Duodenal mucosa (tissue), 2 donors: ENCODE measurements at regions not wholly inside any gene's neighbourhood (a gene's known extent, or its start where the extent isn't known, plus 50 kb on each side); places are given as distances from the start of the nearest gene placed in this dataset.

ENCODE experiments used
- H3K27ac ChIP-seq: one replicate; pipeline ENCODE4 v1.7.0; 2013; ENCODE audit warnings: low read depth, low read length
- H3K27me3 ChIP-seq, 2 donors: one replicate each; pipeline ENCODE4 v1.7.0; 2013; ENCODE audit warnings: low read length in 2 of 2, control low read depth in 1 of 2; ENCODE audit not compliant: insufficient read depth in 2 of 2, control insufficient read depth in 1 of 2
- H3K36me3 ChIP-seq, 2 donors: one replicate each; pipeline ENCODE4 v1.7.0; 2013; ENCODE audit warnings: low read length in 2 of 2, control low read depth in 1 of 2; ENCODE audit not compliant: insufficient read depth in 2 of 2, control insufficient read depth in 1 of 2
- H3K4me1 ChIP-seq, 2 donors: one replicate each; pipeline ENCODE4 v1.7.0; 2013; ENCODE audit warnings: low read length in 2 of 2, control low read depth in 1 of 2; ENCODE audit not compliant: insufficient read depth in 2 of 2, control insufficient read depth in 1 of 2
- H3K4me3 ChIP-seq, 2 donors: one replicate each; pipeline ENCODE4 v1.7.0; 2013; ENCODE audit warnings: low read length in 2 of 2, low read depth in 1 of 2
- H3K9ac ChIP-seq, 2 donors: one replicate each; pipeline ENCODE4 v1.7.0; 2013; ENCODE audit warnings: low read length in 2 of 2, low read depth in 1 of 2
- H3K9me3 ChIP-seq, 2 donors: one replicate each; pipeline ENCODE4 v1.7.0; 2013; ENCODE audit warnings: low read length in 2 of 2, control low read depth in 1 of 2; ENCODE audit not compliant: control insufficient read depth in 1 of 2

DNA sequence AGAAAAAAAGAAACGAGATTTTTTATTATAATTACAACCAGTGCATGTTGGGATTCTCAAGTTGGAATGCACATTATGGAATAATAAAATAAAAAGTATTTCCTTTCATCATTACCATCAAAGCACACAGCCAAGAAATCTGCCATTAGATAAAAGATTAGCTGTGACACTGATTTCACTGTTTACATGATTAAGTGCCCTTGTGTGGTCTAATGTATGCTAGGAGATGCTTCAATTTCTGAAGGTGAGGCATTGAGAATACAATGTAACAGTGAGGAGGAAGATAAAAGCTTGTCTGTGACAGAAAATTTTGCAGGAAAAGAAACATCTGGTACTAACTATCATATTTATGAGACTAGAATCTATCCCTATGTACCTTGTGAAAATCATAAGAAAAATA lies 409.7 kb upstream of the PRMT6 start:
- Histone ChIP-seq H3K9ac (no peak overlapping the region), H3K9me3 (no peaks in the 10 kb centered on the region), H3K27ac (no peak overlapping the region), H3K4me3 (no peak overlapping the region), H3K36me3 (no peaks in the 10 kb centered on the region), H3K4me1 (no peaks in the 10 kb centered on the region), H3K27me3 (no peaks in the 10 kb centered on the region)

DNA sequence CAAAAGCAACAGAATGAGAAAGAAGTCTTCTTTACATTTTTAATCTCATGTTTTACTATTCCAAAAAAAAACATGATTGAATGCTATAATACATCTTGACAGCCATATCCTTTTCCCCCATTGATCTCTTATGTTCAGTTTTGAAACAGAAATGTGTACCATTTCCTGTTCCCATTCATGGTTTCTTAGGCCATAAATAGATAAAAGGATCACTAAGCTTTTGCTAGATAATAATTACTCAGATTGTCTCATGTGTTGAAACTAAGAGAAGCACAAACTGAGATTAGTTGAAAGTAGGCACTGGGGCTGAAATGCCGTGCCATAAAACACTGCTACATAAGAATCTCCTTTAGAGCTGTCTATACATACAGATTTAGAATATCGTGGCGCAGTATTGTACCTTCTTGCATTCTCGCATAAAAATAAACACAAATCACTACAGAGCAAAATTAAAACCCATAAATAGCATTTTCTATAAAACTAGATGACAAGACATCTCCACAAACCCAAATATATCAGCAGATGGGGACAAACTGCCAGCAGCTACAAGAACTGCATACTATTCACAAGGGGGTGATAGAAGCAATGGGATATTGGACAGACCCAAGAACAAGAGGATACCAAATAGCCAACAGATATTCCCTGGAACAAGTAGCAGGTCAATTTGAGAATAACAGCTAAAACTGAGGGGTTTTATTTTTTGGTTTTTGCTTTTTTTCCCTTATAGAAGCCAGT lies 405.3 kb upstream of the PRMT6 start:
- Histone ChIP-seq H3K27me3 (no peaks in the 10 kb centered on the region), H3K9me3 (peaks cover 0 to 2% of the 10 kb centered on the region in 2 donors), H3K4me3 (no peak overlapping the region), H3K27ac (no peak overlapping the region), H3K36me3 (no peaks in the 10 kb centered on the region), H3K4me1 (no peaks in the 10 kb centered on the region), H3K9ac (no peak overlapping the region)

DNA sequence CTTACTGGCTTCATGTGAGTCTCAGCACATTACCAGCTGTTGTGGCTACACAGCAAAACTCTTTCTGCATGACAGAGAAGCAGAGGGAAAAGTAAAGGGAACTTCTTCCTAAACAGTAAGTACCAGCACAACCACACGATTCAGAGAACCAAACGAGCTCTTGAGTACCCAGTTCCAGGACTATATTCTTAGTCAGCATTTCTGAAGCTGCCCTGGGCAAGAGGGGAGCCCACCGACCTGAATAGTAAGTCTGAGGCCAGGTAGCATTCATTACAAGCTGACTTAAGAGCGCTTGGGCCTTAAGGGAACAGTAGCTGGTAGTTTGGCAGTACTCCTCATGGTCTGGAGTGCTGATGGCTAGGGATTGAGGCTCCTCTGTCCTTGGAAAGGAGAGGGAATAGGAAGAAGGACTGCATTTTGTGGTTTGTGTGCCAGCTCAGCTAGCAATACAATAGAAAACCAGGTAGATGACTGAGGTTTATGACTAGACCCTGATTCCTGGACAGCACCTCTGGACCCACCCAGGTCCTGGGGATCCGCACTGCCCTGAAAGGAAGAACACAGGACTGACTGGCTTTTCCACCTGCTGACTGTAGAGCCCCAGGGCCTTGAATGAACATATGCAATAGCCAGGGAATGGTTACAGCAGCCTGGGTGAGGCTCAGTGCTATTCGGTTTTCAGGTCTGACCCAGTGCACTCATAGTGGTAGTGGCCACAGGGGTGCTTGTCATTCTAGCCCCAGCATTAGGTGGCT lies 396.8 kb upstream of the PRMT6 start:
- peaks cover 6 to 8% of the 10 kb centered on the region in 2 donors for H3K9me3 ChIP-seq
- H3K27ac ChIP-seq: no peak overlapping the region
- no peak overlapping the region for H3K9ac ChIP-seq
- no peaks in the 10 kb centered on the region for H3K36me3 ChIP-seq
- no peaks in the 10 kb centered on the region for H3K27me3 ChIP-seq
- no peaks in the 10 kb centered on the region for H3K4me1 ChIP-seq
- H3K4me3 ChIP-seq: no peak overlapping the region

DNA sequence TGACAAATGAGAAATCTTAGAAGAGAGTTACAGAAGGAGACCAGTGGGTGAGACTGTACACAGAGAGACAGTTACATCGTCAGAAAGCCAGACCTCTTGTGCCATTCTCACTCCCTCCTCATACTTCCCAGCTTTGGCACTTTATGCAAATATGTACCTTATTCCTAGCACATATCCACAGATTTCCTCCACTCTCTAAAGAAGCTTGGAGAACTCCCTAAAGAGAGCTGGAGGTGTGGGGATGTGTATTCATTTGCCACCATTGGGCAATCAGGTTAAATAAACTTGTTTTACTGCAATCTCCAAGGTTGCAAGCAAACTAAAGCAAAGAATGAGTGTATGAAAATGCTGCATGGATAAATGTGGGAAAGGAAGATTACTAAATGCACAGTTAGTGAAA lies 380.9 kb upstream of the PRMT6 start:
- Histone ChIP-seq H3K36me3 (no peaks in the 10 kb centered on the region), H3K9ac (no peak overlapping the region), H3K27me3 (no peaks in the 10 kb centered on the region)

DNA sequence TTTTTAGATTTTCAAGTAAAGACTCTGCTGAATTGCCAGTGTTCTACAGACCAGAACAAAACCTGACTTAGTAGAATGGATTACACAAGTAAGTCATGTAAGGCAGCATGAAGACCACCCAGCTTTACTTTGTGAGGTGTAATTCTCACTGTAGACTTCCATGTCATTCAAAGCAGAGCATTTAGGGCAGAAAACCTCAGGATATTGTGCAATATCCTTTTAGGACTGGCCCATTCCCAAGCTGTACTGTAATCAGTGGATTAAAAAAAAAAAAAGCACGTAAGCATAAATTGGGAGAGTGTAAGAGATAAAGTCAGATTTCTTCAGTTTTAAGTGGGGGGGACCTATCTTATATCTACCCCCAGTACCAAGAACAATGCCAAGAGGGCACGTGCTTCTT lies 380.5 kb upstream of the PRMT6 start:
- no peaks in the 10 kb centered on the region for H3K36me3 ChIP-seq
- no peaks in the 10 kb centered on the region for H3K9me3 ChIP-seq
- no peak overlapping the region for H3K9ac ChIP-seq
- H3K27ac ChIP-seq: no peak overlapping the region
- no peak overlapping the region for H3K4me3 ChIP-seq
- H3K27me3 ChIP-seq: no peaks in the 10 kb centered on the region
- H3K4me1 ChIP-seq: no peaks in the 10 kb centered on the region

More for the DNA sequence above, 380.9 kb upstream of the PRMT6 start:
- no peak overlapping the region for H3K27ac ChIP-seq
- no peaks in the 10 kb centered on the region for H3K4me1 ChIP-seq
- H3K4me3 ChIP-seq: no peak overlapping the region
- no peaks in the 10 kb centered on the region for H3K9me3 ChIP-seq

DNA sequence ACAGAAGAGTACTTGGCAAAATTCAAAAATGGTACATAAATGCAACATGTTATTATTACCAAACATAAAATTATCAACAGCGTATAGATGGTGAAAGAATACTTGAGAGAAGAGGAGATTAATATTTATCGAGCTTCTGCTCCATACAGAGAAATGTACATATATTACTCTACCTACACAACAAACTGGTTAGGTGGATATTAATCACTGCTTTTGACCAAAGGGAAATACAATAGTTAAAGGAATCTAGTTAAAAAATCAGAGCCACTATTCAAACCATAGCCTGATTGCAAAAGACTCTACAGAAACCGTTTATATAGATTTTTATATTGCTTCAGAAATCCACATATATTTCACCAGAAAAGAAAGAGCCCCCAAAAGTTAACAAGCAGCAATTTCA lies 379.3 kb upstream of the PRMT6 start:
- H3K36me3 ChIP-seq: no peaks in the 10 kb centered on the region
- H3K27ac ChIP-seq: no peak overlapping the region
- H3K9me3 ChIP-seq: no peaks in the 10 kb centered on the region
- H3K4me1 ChIP-seq: no peaks in the 10 kb centered on the region
- H3K9ac ChIP-seq: no peak overlapping the region
- no peaks in the 10 kb centered on the region for H3K27me3 ChIP-seq
- no peak overlapping the region for H3K4me3 ChIP-seq

DNA sequence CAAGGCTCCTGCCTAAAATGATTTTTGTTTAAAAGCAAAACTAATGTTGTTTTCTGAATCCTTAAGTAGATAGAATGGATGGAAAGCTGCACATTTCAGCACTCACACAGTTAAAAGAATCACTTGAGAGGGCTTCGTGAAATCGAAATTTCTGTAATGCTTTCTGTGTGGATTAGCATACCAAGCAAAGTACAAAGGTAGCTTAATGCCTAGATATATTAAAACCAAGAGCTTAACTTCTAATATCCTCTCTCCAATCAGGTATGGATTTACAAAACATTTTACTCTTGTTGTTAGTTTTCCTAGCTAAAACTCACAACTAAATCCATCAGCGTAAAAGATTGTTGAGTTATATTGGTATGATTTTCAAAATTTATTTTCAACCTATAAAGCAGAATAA lies 378.8 kb upstream of the PRMT6 start:
- H3K36me3 ChIP-seq: no peaks in the 10 kb centered on the region
- no peak overlapping the region for H3K4me3 ChIP-seq
- H3K4me1 ChIP-seq: no peaks in the 10 kb centered on the region
- H3K9me3 ChIP-seq: no peaks in the 10 kb centered on the region
- H3K27ac ChIP-seq: no peak overlapping the region
- no peak overlapping the region for H3K9ac ChIP-seq
- no peaks in the 10 kb centered on the region for H3K27me3 ChIP-seq

DNA sequence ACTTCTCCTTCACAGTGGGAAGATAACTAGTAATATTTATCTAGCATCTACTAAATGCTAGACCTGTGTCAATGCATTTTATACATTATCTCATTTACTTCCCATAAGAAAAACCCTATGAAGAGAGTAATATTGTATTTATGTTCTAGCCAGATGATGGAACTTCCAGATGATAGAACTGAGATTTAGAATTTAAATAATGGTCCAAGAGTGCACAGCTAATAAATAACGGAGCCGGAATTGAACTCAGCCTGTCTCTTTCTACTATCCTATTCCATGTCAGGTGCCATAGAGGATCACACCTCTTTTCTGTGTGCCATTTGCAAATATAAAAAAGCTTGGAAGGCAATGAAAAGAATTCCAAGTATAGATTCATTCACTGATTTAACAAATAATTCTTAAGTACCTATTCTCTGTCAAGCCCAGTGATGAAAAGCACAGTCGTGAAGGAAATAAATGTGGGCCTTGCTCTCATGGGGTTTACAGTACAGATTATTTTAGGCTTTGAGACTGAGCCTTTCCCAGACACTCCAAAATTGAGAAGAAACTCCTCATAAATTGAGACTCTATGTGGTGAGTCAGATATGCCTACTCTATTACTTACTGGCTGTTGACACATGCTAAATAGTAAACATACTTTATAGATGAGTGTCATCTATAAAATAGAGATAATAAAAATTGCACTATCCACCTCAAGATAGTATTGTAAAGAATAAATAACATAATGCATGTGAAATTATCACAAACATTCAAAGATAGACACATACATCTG lies 378.0 kb upstream of the PRMT6 start:
- Histone ChIP-seq H3K27me3 (no peaks in the 10 kb centered on the region), H3K9me3 (no peaks in the 10 kb centered on the region), H3K4me1 (no peaks in the 10 kb centered on the region), H3K36me3 (no peaks in the 10 kb centered on the region), H3K27ac (no peak overlapping the region), H3K9ac (no peak overlapping the region), H3K4me3 (no peak overlapping the region)

DNA sequence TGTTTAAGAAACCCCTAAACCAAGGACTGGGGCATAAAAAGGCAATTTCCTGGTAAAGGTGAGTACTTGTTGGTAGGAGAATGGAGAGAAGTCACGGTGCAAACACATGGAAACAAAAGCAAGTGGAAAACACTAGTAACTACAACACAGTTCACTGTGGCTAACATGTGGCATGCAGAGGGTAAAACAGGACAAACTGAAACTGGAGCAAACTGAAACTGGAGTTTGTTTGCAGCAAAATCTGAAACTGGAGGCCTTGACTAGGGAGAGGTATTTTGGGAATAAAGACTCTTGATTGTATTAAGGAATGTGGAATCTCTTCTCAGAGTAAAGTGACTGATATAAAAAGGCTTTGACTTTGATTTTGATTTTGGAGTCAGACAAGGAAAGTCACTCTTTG lies 376.3 kb upstream of the PRMT6 start:
- H3K27me3 ChIP-seq: no peaks in the 10 kb centered on the region
- no peaks in the 10 kb centered on the region for H3K36me3 ChIP-seq
- H3K4me3 ChIP-seq: no peak overlapping the region

DNA sequence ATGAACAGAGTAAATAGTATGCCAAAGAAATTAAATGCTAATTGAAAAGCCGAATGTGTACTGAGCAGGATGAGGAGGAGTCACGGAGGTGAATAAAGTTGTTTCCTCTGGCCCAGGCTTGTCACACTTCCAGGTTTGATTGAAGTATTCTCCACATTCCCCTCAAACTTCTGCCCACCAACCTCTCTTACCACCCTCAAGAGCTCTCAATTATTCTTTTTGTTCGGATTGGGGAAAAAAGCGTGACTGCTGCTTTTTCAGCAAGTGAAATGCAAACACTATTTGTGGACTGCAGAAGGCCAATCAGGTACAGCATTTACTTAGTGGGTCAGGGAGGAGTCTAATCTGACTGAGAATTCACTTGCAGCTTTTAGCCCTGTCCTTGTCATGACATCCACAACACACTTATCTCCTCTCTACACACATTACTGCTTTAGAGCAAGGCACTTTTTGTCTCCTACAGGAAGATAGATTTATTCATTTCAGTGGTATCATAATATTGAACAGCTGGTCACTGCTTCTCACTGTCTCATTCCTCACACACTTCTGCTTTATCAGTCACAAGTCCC lies 375.6 kb upstream of the PRMT6 start:
- no peak overlapping the region for H3K4me3 ChIP-seq
- no peaks in the 10 kb centered on the region for H3K4me1 ChIP-seq
- no peak overlapping the region for H3K9ac ChIP-seq
- H3K36me3 ChIP-seq: no peaks in the 10 kb centered on the region
- no peaks in the 10 kb centered on the region for H3K27me3 ChIP-seq
- no peaks in the 10 kb centered on the region for H3K9me3 ChIP-seq
- no peak overlapping the region for H3K27ac ChIP-seq

More for the DNA sequence above, 376.3 kb upstream of the PRMT6 start:
- no peaks in the 10 kb centered on the region for H3K9me3 ChIP-seq
- no peak overlapping the region for H3K9ac ChIP-seq
- no peaks in the 10 kb centered on the region for H3K4me1 ChIP-seq
- H3K27ac ChIP-seq: no peak overlapping the region
